ENCODE measurements at regions not wholly inside any gene's neighbourhood (a gene's known extent, or its start where the extent isn't known, plus 50 kb on each side); places are given as distances from the start of the nearest gene placed in this dataset.

DNA sequence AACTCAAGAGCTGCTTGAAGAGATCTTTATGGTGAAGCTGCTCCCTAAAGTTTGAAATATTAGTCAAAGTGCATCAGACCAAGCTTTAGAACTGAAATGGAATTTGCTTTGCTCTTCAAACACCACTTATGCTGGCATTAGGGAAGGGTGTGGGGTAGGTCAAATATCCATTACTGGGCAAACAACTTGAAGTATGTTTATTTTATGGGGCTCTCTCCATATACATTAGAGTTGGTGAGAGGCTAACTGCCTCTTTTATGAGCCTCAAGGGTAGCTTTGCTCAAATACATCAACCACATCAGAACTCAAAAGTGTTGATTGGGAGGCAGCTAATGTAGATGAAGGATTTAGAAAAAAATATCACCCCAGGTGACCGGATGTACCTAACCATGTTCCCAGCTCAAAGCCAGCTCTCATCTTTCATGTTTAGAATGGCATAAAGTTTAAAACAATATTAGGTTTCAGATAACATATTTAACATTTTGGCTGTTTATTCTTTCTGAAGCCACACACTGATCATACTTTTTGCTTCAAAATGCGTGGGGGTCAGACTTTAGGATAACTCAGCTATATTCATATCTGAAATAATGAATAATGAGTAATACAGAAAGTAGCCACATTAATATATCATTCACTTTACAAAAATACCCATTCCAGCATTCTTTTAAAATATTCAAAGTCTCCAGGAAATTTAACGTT, 318.6 kb downstream of the PTEN start (continued):
- TF ChIP-seq IRF4 (IDR thresholded peaks at IDR 0.05; ENCODE audit: low read depth, low read length) (no peak; the same call in 1 of the 2 replicates), RUNX3 (IDR thresholded peaks at IDR 0.05; ENCODE audit: low read length) (peak; percentile 43; the same call in 1 of the 2 replicates), CBX3 (IDR thresholded peaks at IDR 0.05; ENCODE audit: borderline replicate concordance, low read depth) (no peak), SUZ12 (IDR thresholded peaks at IDR 0.05; ENCODE audit: unreplicated experiment) (no peak), JUNB (IDR thresholded peaks at IDR 0.05) (peak; percentile 83), NFYA (IDR thresholded peaks at IDR 0.05; ENCODE audit: borderline replicate concordance, low read depth, low read length) (no peak), RFX5 (IDR thresholded peaks at IDR 0.05; ENCODE audit: low read depth, low read length) (no peak), MEF2A (IDR thresholded peaks at IDR 0.05; ENCODE audit: insufficient read depth, low read depth, low read length) (0 out of 2 replicates have a peak, but pooled peaks have one; percentile 53), CHD4 (IDR thresholded peaks at IDR 0.05) (no peak), CREM (IDR thresholded peaks at IDR 0.05; ENCODE audit: low read depth) (peak; percentile 18; the same call in 1 of the 2 replicates), NFIC (IDR thresholded peaks at IDR 0.05; ENCODE audit: low read depth, low read length) (peak; percentile 75; the same call in 1 of the 2 replicates)
- TF ChIP-seq, protein P1, sequence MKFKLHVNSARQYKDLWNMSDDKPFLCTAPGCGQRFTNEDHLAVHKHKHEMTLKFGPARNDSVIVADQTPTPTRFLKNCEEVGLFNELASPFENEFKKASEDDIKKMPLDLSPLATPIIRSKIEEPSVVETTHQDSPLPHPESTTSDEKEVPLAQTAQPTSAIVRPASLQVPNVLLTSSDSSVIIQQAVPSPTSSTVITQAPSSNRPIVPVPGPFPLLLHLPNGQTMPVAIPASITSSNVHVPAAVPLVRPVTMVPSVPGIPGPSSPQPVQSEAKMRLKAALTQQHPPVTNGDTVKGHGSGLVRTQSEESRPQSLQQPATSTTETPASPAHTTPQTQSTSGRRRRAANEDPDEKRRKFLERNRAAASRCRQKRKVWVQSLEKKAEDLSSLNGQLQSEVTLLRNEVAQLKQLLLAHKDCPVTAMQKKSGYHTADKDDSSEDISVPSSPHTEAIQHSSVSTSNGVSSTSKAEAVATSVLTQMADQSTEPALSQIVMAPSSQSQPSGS (IDR thresholded peaks at IDR 0.05; ENCODE audit: low read length): peak; percentile 46
- TF ChIP-seq, protein P2, sequence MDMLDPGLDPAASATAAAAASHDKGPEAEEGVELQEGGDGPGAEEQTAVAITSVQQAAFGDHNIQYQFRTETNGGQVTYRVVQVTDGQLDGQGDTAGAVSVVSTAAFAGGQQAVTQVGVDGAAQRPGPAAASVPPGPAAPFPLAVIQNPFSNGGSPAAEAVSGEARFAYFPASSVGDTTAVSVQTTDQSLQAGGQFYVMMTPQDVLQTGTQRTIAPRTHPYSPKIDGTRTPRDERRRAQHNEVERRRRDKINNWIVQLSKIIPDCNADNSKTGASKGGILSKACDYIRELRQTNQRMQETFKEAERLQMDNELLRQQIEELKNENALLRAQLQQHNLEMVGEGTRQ (IDR thresholded peaks at IDR 0.05; ENCODE audit: borderline replicate concordance, low read depth, low read length): no peak
- TF ChIP-seq, protein P3, sequence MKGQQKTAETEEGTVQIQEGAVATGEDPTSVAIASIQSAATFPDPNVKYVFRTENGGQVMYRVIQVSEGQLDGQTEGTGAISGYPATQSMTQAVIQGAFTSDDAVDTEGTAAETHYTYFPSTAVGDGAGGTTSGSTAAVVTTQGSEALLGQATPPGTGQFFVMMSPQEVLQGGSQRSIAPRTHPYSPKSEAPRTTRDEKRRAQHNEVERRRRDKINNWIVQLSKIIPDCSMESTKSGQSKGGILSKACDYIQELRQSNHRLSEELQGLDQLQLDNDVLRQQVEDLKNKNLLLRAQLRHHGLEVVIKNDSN (IDR thresholded peaks at IDR 0.05; ENCODE audit: borderline replicate concordance, extremely low read length, insufficient read depth, low read depth, low read length): no peak
- TF ChIP-seq, protein P4, sequence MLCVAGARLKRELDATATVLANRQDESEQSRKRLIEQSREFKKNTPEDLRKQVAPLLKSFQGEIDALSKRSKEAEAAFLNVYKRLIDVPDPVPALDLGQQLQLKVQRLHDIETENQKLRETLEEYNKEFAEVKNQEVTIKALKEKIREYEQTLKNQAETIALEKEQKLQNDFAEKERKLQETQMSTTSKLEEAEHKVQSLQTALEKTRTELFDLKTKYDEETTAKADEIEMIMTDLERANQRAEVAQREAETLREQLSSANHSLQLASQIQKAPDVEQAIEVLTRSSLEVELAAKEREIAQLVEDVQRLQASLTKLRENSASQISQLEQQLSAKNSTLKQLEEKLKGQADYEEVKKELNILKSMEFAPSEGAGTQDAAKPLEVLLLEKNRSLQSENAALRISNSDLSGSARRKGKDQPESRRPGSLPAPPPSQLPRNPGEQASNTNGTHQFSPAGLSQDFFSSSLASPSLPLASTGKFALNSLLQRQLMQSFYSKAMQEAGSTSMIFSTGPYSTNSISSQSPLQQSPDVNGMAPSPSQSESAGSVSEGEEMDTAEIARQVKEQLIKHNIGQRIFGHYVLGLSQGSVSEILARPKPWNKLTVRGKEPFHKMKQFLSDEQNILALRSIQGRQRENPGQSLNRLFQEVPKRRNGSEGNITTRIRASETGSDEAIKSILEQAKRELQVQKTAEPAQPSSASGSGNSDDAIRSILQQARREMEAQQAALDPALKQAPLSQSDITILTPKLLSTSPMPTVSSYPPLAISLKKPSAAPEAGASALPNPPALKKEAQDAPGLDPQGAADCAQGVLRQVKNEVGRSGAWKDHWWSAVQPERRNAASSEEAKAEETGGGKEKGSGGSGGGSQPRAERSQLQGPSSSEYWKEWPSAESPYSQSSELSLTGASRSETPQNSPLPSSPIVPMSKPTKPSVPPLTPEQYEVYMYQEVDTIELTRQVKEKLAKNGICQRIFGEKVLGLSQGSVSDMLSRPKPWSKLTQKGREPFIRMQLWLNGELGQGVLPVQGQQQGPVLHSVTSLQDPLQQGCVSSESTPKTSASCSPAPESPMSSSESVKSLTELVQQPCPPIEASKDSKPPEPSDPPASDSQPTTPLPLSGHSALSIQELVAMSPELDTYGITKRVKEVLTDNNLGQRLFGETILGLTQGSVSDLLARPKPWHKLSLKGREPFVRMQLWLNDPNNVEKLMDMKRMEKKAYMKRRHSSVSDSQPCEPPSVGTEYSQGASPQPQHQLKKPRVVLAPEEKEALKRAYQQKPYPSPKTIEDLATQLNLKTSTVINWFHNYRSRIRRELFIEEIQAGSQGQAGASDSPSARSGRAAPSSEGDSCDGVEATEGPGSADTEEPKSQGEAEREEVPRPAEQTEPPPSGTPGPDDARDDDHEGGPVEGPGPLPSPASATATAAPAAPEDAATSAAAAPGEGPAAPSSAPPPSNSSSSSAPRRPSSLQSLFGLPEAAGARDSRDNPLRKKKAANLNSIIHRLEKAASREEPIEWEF (IDR thresholded peaks at IDR 0.05; ENCODE audit: insufficient replicate concordance, low read depth, low read length): no peak

Measured in GM12878 (cell line).